Keratinocyte (primary cell): ENCODE measurements at regions not wholly inside any gene's neighbourhood (a gene's known extent, or its start where the extent isn't known, plus 50 kb on each side); places are given as distances from the start of the nearest gene placed in this dataset.

ENCODE experiments used
- DNase-seq: peaks from one replicate; pipeline ENCODE4 v3.0.0-alpha.2; 2011; ENCODE audit warnings: low read depth, missing footprints, low spot score
- FAIRE-seq: peaks from 2 replicates; lab custom pipeline; 2011; peaks lifted over from hg19 to GRCh38; lab: Jason Lieb, UNC
- H2AFZ ChIP-seq: 2 replicates; pipeline ENCODE4 v1.6.0; 2012; ENCODE audit warnings: low read length, control low read depth, inconsistent platforms; ENCODE audit not compliant: control insufficient read depth
- H3K27ac ChIP-seq: 2 replicates; pipeline ENCODE4 v1.5.1; 2011; ENCODE audit warnings: low read length; ENCODE audit not compliant: control insufficient read depth, insufficient read depth
- H3K27me3 ChIP-seq: 3 replicates; pipeline ENCODE4 v1.6.0; 2011; ENCODE audit warnings: low read length; ENCODE audit not compliant: control insufficient read depth, insufficient read depth; ENCODE audit errors: extremely low read depth
- H3K36me3 ChIP-seq, 2 experiments: 2 replicates in 1 of 2; 3 replicates in 1 of 2; pipeline ENCODE4 v1.5.1; 2011; ENCODE audit warnings: low read length in 2 of 2, mild to moderate bottlenecking in 1 of 2; ENCODE audit not compliant: control insufficient read depth in 2 of 2, insufficient read depth in 2 of 2; ENCODE audit errors: extremely low read depth in 1 of 2
- H3K4me1 ChIP-seq: 3 replicates; pipeline ENCODE4 v1.5.1; 2011; ENCODE audit warnings: low read length; ENCODE audit not compliant: control insufficient read depth, insufficient read depth; ENCODE audit errors: extremely low read depth
- H3K4me2 ChIP-seq: 3 replicates; pipeline ENCODE4 v1.6.0; 2011; ENCODE audit warnings: low read depth, low read length; ENCODE audit not compliant: control insufficient read depth, insufficient read depth; ENCODE audit errors: extremely low read depth
- H3K4me3 ChIP-seq, 3 experiments: fragments of 200-600 bp in 1 of 3; sonication (generic) in 1 of 3; 2 replicates in 2 of 3; 3 replicates in 1 of 3; pipeline ENCODE4 v1.5.1; 2011 to 2016; ENCODE audit warnings: low read length in 3 of 3, mild to moderate bottlenecking in 3 of 3, control low read depth in 2 of 3, inconsistent platforms in 1 of 3, low read depth in 1 of 3, mixed read lengths in 1 of 3, mixed run types in 1 of 3, moderate library complexity in 1 of 3; ENCODE audit not compliant: control insufficient read depth in 2 of 3, insufficient read depth in 2 of 3; ENCODE audit errors: extremely low read depth in 1 of 3
- H3K79me2 ChIP-seq: 2 replicates; pipeline ENCODE4 v1.6.0; 2012; ENCODE audit warnings: low read length; ENCODE audit not compliant: control insufficient read depth, insufficient read depth
- H3K9ac ChIP-seq: 3 replicates; pipeline ENCODE4 v1.6.0; 2011; ENCODE audit warnings: low read length; ENCODE audit not compliant: control insufficient read depth, insufficient read depth; ENCODE audit errors: extremely low read depth
- H3K9me1 ChIP-seq: 3 replicates; pipeline ENCODE4 v1.6.0; 2011; ENCODE audit warnings: low read length; ENCODE audit not compliant: control insufficient read depth, insufficient read depth; ENCODE audit errors: extremely low read depth
- H3K9me3 ChIP-seq: 2 replicates; pipeline ENCODE4 v1.5.1; 2012; ENCODE audit warnings: low read depth, low read length; ENCODE audit not compliant: control insufficient read depth
- H4K20me1 ChIP-seq: 3 replicates; pipeline ENCODE4 v1.6.0; 2011; ENCODE audit warnings: low read length; ENCODE audit not compliant: control insufficient read depth, insufficient read depth; ENCODE audit errors: extremely low read depth
- CTCF ChIP-seq, 3 experiments: IDR thresholded peaks in 1 of 3; conservative IDR thresholded peaks in 1 of 3; optimal IDR thresholded peaks in 1 of 3; 2 replicates in 2 of 3; 3 replicates in 1 of 3; pipeline versions ENCODE3 to v1.5.1; 2011; ENCODE audit warnings: low read length in 3 of 3, mild to moderate bottlenecking in 3 of 3, moderate library complexity in 2 of 3, control low read depth in 1 of 3, inconsistent platforms in 1 of 3; ENCODE audit not compliant: insufficient read depth in 2 of 3; ENCODE audit errors: extremely low read depth in 1 of 3
- EZH2 ChIP-seq: IDR thresholded peaks from one replicate; pipeline ENCODE4 v1.6.1; 2012; ENCODE audit warnings: inconsistent platforms, mild to moderate bottlenecking, low read length, moderate library complexity
- dilution Hi-C: fragments of 300-500 bp; cut with MboI; formaldehyde crosslinking; loops from one replicate; pipeline ENCODE4 v1.7.0; 2020; ENCODE audit warnings: low sequenced_read_pairs; ENCODE audit not compliant: extremely low pct_ligation_motif_present

- no peaks in the 10 kb centered on the region for H3K27me3 ChIP-seq
- H3K4me3 ChIP-seq, result no peak overlapping the region
- no peaks in the 10 kb centered on the region for H3K79me2 ChIP-seq
- no peak overlapping the region for H3K4me2 ChIP-seq
- TF ChIP-seq EZH2 (no peak), CTCF (optimal IDR thresholded peaks at IDR 0.05 in 1 of 3, IDR thresholded peaks at IDR 0.05 in 1 of 3, conservative IDR thresholded peaks at IDR 0.05 in 1 of 3; ENCODE audit: extremely low read depth in 1 of 3, insufficient read depth in 2 of 3, low read length in 3 of 3) (no peak)
- H3K9me3 ChIP-seq, result no peaks in the 10 kb centered on the region
- dilution Hi-C loops, result no loop called here
- H3K9ac ChIP-seq, result no peak overlapping the region
- DNase-seq (no peak), FAIRE-seq (no peak)
- no peaks in the 10 kb centered on the region for H4K20me1 ChIP-seq
- no peaks in the 10 kb centered on the region for H3K36me3 ChIP-seq
- no peaks in the 10 kb centered on the region for H3K9me1 ChIP-seq
- H3K4me1 ChIP-seq, result peaks cover 4% of the 10 kb centered on the region
- H3K27ac ChIP-seq, result no peak overlapping the region
- H2AFZ ChIP-seq, result no peak overlapping the region
These were observed 372.5 kb downstream of the MAN2A1 start for GRCh38 chr5:110062246-110062645.

DNA sequence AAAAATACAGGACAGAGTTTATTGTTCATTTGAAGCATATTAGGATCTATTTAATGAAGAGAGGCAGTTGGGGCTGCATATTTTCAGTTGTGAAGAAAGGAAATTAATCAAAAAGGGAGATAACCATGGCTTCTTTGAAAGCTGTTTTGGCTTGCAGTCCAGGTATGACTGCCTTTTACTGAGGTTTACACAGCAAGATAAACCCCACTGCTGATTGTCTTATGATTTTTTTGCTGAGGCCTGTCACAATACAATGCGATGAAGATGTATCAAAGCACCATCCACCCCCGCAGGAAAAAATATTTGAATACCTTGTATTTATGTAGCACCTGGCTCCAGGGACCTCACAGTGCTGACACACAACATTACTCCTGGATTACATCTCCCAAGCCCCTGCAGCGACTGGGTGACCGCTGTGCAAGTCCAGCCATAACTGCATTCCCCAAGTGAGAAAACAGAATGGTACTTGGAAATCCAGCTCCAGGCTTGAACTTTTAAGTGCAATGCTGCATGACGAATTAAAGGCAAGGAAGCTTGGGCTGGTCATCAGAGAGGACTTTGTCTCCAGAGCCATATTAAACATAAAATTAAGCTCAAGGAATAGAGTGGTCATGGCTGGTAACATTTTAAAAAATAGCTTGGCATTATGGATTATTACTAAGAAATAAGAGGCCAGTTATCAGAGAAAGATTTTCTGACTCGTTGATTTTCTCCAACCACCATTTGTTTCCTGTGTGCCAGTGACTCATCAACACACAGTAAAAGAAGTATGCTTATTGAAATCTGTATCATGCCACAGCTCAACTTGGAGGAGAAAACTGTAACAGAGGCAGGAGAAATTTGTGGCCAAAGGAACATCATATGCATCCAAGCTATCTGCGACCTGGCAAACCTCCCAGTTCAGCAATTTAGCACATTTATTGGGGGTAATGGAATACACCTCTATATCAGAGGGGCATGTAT is 374.2 kb downstream of the MAN2A1 start:
- Histone ChIP-seq H3K9ac (no peak overlapping the region), H3K36me3 (no peaks in the 10 kb centered on the region), H3K9me3 (no peaks in the 10 kb centered on the region), H3K9me1 (no peaks in the 10 kb centered on the region), H3K4me3 (no peak overlapping the region), H4K20me1 (no peaks in the 10 kb centered on the region), H3K4me1 (peaks cover 4% of the 10 kb centered on the region), H3K79me2 (no peaks in the 10 kb centered on the region), H2AFZ (no peak overlapping the region), H3K27ac (no peak overlapping the region), H3K27me3 (no peaks in the 10 kb centered on the region), H3K4me2 (no peak overlapping the region)
- dilution Hi-C loops, result no loop called here
- peak; percentile 92 for FAIRE-seq
- DNase-seq, result no peak
- no peak for TF ChIP-seq CTCF (optimal IDR thresholded peaks at IDR 0.05 in 1 of 3, IDR thresholded peaks at IDR 0.05 in 1 of 3, conservative IDR thresholded peaks at IDR 0.05 in 1 of 3; ENCODE audit: extremely low read depth in 1 of 3, insufficient read depth in 2 of 3, low read length in 3 of 3)
- TF ChIP-seq EZH2, result no peak
